OCI-LY3 (cell line): ENCODE measurements at regions not wholly inside any gene's neighbourhood (a gene's known extent, or its start where the extent isn't known, plus 50 kb on each side); places are given as distances from the start of the nearest gene placed in this dataset.

Experiments used
- H2AFZ ChIP-seq: fragments of 200-600, 300-600 bp; shearing (Covaris generic); 2 replicates; pipeline ENCODE4 v1.6.0; 2014; ENCODE audit warnings: antibody characterized with exemption, low read depth, low read length
- H3K27ac ChIP-seq: fragments of 200-600, 300-600 bp; sonication (generic); 2 replicates; pipeline ENCODE4 v1.5.1; 2014; ENCODE audit warnings: mild to moderate bottlenecking, low read length, moderate library complexity, mixed read lengths
- H3K27me3 ChIP-seq: fragments of 200-600, 300-600 bp; sonication (generic); 2 replicates; pipeline ENCODE4 v1.6.1; 2014; ENCODE audit warnings: low read depth, low read length, mixed read lengths
- H3K36me3 ChIP-seq: fragments of 200-600, 300-600 bp; sonication (generic); replicated peaks from 2 replicates; pipeline ENCODE3; 2014; ENCODE audit warnings: low read depth, low read length, mixed read lengths
- H3K4me1 ChIP-seq: fragments of 300-600, 200-600 bp; sonication (generic); 2 replicates; pipeline ENCODE4 v1.6.1; 2014; ENCODE audit warnings: low read length, mixed read lengths
- H3K4me2 ChIP-seq: fragments of 200-600, 300-600 bp; sonication (generic); 2 replicates; pipeline ENCODE4 v1.6.1; 2014; ENCODE audit warnings: low read length, mixed read lengths
- H3K4me3 ChIP-seq: fragments of 300-600, 200-600 bp; sonication (generic); 2 replicates; pipeline ENCODE4 v1.5.1; 2014; ENCODE audit warnings: antibody characterized with exemption, mild to moderate bottlenecking, low read length, moderate library complexity
- H3K79me2 ChIP-seq: fragments of 300-600, 200-600 bp; shearing (Covaris generic); 2 replicates; pipeline ENCODE4 v1.6.1; 2014; ENCODE audit warnings: mild to moderate bottlenecking, low read length, mixed read lengths
- H3K9ac ChIP-seq: fragments of 300-600, 200-600 bp; shearing (Covaris generic); 2 replicates; pipeline ENCODE4 v1.6.0; 2014; ENCODE audit warnings: mild to moderate bottlenecking, low read length, moderate library complexity
- H3K9me3 ChIP-seq: fragments of 200-600, 300-600 bp; shearing (Covaris generic); 2 replicates; pipeline ENCODE4 v1.6.1; 2014; ENCODE audit warnings: low read length, mixed read lengths; ENCODE audit not compliant: insufficient read depth
- H4K20me1 ChIP-seq: fragments of 200-600, 300-600 bp; sonication (generic); 2 replicates; pipeline ENCODE4 v1.6.1; 2016; ENCODE audit warnings: low read length, mixed read lengths; ENCODE audit not compliant: insufficient read depth
- CTCF ChIP-seq: fragments of 200-600, 300-600 bp; sonication (generic); IDR thresholded peaks from 2 replicates; pipeline ENCODE4 v1.5.1; 2014; ENCODE audit warnings: antibody characterized with exemption, low read length, low read depth
- EZH2phosphoT487 ChIP-seq: fragments of 200-600 bp; shearing (Covaris generic); IDR thresholded peaks from 2 replicates; pipeline ENCODE4 v1.6.1; 2018; ENCODE audit warnings: antibody characterized with exemption, mixed run types, low read depth

DNA sequence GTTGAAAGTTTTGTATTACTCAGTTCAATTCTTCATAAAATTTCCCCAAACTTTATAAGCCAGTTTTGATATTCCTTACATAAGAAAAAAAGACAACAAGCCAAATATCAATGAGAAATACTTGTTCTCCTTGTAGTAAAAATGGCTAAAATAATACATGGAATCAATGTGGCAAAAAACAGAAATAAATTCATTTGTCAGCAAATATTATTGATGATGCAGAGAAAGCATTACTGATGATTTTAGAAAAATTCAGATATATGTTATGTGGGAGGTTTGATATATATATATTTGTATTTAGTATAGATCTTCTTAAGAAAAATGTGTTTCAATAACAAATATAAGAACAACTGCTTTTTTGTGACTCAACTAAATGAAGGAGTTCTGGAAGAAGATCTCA, 127.0 kb upstream of the PUM3 start:
- H3K79me2 ChIP-seq = no peaks in the 10 kb centered on the region
- H3K4me1 ChIP-seq = no peaks in the 10 kb centered on the region
- no peak overlapping the region for H3K27ac ChIP-seq
- no peaks in the 10 kb centered on the region for H3K36me3 ChIP-seq
- no peak overlapping the region for H2AFZ ChIP-seq
- TF ChIP-seq EZH2phosphoT487 = no peak
- no peak for TF ChIP-seq CTCF
- peaks cover 2% of the 10 kb centered on the region; the same call in 1 of the 2 replicates for H3K9me3 ChIP-seq
- H3K4me2 ChIP-seq = no peak overlapping the region
- H4K20me1 ChIP-seq = no peaks in the 10 kb centered on the region
- H3K27me3 ChIP-seq = no peaks in the 10 kb centered on the region
- no peak overlapping the region for H3K4me3 ChIP-seq
- H3K9ac ChIP-seq = no peak overlapping the region

DNA sequence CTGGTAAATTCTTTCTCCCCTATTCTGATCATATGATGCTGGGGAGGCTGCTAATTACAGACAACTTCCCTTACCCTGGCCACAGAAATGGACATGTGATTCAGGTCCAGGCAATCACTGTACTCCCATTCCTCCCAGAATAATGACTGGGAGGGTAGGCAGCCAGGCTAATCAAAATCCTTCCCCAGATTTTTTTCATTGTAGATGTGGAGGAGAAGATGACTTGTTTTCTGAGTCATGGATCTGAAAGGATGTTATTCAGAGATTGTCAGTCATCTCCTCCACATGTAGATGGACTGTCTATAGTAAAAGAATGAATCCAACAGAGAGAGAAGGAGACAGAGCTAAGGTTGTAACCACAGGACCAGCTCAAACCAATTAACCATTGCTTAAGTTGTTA, 123.9 kb upstream of the PUM3 start:
- Histone ChIP-seq H3K27me3 (peaks cover 4% of the 10 kb centered on the region; the same call in 1 of the 2 replicates), H4K20me1 (no peaks in the 10 kb centered on the region), H3K27ac (no peak overlapping the region), H3K36me3 (no peaks in the 10 kb centered on the region), H3K4me3 (no peak overlapping the region), H3K4me2 (no peak overlapping the region), H3K4me1 (peaks cover 11% of the 10 kb centered on the region), H3K79me2 (no peaks in the 10 kb centered on the region), H2AFZ (no peak overlapping the region), H3K9ac (no peak overlapping the region), H3K9me3 (peaks cover 2% of the 10 kb centered on the region; the same call in 1 of the 2 replicates)
- TF ChIP-seq EZH2phosphoT487 (no peak), CTCF (no peak)

DNA sequence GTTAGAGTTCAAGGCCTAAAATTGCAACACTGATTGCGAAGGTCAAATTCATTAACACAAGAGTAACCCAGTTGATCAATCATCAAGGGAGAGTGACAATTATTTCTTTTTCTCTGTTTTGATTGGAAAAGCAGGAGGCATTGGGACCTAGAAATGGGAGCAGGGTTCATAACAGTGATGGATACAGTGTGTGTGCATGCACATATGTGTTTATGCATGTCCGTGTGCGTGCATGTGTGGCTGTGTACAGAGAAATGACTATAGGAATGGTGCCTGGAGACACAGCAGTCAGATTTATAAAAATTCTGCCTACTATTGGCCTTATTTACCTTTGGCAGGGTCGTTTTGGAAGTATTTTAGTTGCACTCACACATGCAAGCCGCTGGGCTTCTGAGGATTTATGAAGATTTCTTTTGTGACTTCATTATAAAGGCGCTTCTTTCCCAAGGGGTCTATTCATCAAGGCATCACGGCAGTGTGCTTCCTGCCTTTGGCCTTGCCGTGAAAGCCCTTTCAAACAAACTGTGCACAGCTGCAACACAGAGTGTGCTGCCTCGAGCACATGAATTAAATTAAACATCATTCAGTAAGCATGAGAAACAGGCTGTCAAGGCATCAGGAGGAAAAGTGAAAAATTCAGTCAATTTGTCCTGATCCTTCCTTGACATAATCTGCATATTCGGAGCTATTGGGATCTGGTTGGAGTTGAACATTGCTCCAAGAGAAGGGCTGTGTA, 122.8 kb upstream of the PUM3 start:
- no peaks in the 10 kb centered on the region for H3K36me3 ChIP-seq
- H3K27ac ChIP-seq = no peak overlapping the region
- peaks cover 4% of the 10 kb centered on the region; the same call in 1 of the 2 replicates for H3K27me3 ChIP-seq
- H3K4me3 ChIP-seq = no peak overlapping the region
- H3K9ac ChIP-seq = no peak overlapping the region
- H3K4me1 ChIP-seq = peaks cover 17% of the 10 kb centered on the region
- H3K9me3 ChIP-seq = no peaks in the 10 kb centered on the region
- no peak for TF ChIP-seq CTCF
- no peak for TF ChIP-seq EZH2phosphoT487
- no peaks in the 10 kb centered on the region for H4K20me1 ChIP-seq
- no peak overlapping the region for H3K4me2 ChIP-seq
- no peaks in the 10 kb centered on the region for H3K79me2 ChIP-seq
- no peak overlapping the region for H2AFZ ChIP-seq

DNA sequence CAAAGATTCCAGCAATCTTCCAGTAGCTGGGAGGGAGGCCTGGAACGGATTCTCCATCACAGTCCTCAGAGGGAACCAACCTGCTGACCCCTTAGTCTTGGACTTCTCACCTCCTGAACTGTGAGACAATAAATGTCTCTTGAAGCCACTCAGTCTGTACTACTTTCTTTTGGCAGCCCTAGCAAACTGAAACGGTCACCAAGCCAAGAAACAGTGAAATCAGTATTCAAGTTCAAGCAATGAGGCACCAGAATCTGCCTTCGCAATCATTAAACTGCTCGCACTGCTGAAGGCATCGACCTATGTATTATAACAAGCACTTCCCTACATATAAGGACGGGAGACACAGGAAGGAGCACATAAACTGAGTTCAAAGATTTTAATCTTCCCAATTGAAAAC, 120.6 kb upstream of the PUM3 start:
- no peaks in the 10 kb centered on the region for H3K9me3 ChIP-seq
- no peaks in the 10 kb centered on the region for H3K79me2 ChIP-seq
- no peak overlapping the region for H3K4me2 ChIP-seq
- H3K27me3 ChIP-seq = peaks cover 10% of the 10 kb centered on the region; the same call in 1 of the 2 replicates
- no peaks in the 10 kb centered on the region for H4K20me1 ChIP-seq
- no peak overlapping the region for H2AFZ ChIP-seq
- no peaks in the 10 kb centered on the region for H3K36me3 ChIP-seq
- peaks cover 17% of the 10 kb centered on the region for H3K4me1 ChIP-seq
- H3K27ac ChIP-seq = no peak overlapping the region
- no peak overlapping the region for H3K4me3 ChIP-seq
- no peak for TF ChIP-seq CTCF
- no peak overlapping the region for H3K9ac ChIP-seq
